Heart left ventricle (tissue), 16 donors: ENCODE measurements at regions not wholly inside any gene's neighbourhood (a gene's known extent, or its start where the extent isn't known, plus 50 kb on each side); places are given as distances from the start of the nearest gene placed in this dataset.

Experiments
- ATAC-seq, 4 donors: fragments of 200-7000 bp; cut with Tn5 transposase; one replicate each; pipeline ENCODE4 v1.9.1; 2020 to 2022; ENCODE audit warnings: moderate library complexity in 4 of 4, mild to moderate bottlenecking in 3 of 4, moderate number of reproducible peaks in 1 of 4
- DNase-seq, 5 donors: peaks; one replicate each; pipeline ENCODE4 v3.0.0-alpha.2; 2020
- H3K27ac ChIP-seq, 12 donors: fragments of 200-600 bp; sonication (generic) in 4 of 12; one replicate each; pipeline versions ENCODE4 v1.5.0 to v1.8.0; 2016 to 2022; ENCODE audit warnings: mild to moderate bottlenecking in 2 of 12
- H3K27me3 ChIP-seq, 9 donors: fragments of 200-600 bp; sonication (generic) in 2 of 9; one replicate each; pipeline versions ENCODE4 v1.5.1 to v1.8.0; 2016 to 2022; ENCODE audit warnings: mild to moderate bottlenecking in 3 of 9
- H3K36me3 ChIP-seq, 9 donors: fragments of 200-600 bp; sonication (generic) in 2 of 9; one replicate each; pipeline versions ENCODE4 v1.5.0 to v1.8.0; 2018 to 2022; ENCODE audit warnings: mild to moderate bottlenecking in 2 of 9
- H3K4me1 ChIP-seq, 12 donors: fragments of 200-600 bp; sonication (generic) in 4 of 12; one replicate each; pipeline versions ENCODE4 v1.5.0 to v1.8.0; 2016 to 2022; ENCODE audit warnings: mild to moderate bottlenecking in 3 of 12
- H3K4me3 ChIP-seq, 12 donors: fragments of 200-600 bp; sonication (generic) in 4 of 12; one replicate each; pipeline versions ENCODE4 v1.5.0 to v1.8.0; 2017 to 2022; ENCODE audit warnings: mild to moderate bottlenecking in 9 of 12, moderate library complexity in 4 of 12
- H3K9me3 ChIP-seq, 12 donors: fragments of 200-600 bp; sonication (generic) in 4 of 12; one replicate each; pipeline versions ENCODE4 v1.5.0 to v1.8.0; 2016 to 2022; ENCODE audit warnings: mild to moderate bottlenecking in 1 of 12
- POLR2A ChIP-seq, 2 donors: fragments of 450-650 bp; IDR thresholded peaks; one replicate each; pipeline ENCODE4 v1.6.1; 2017; ENCODE audit warnings: antibody characterized with exemption in 2 of 2, mild to moderate bottlenecking in 2 of 2, moderate library complexity in 2 of 2
- whole genome bisulfite sequencing, 4 donors: extraction: QIAGEN DNeasy Blood & Tissue Kit in 2 of 4; methylation state at CpG; one replicate each; pipeline versions ENCODE4 v1.1.5 to v1.1.7; 2013 to 2018; 5-methylcytosine and 5-hydroxymethylcytosine counted together
- intact Hi-C, 10 donors: fragments of 100-400 bp; cut with DNase I; formaldehyde crosslinking; loops; one replicate each; pipeline versions ENCODE4 v1.11.1 to v1.14.2; 2022
- TF ChIP-seq, protein P1 (sequence below), 12 donors: fragments of 200-600 bp; sonication (generic) in 4 of 12; IDR thresholded peaks; one replicate each; pipeline versions ENCODE4 v1.5.0 to v1.8.0; 2018 to 2022; ENCODE audit warnings: antibody characterized with exemption in 12 of 12, mild to moderate bottlenecking in 5 of 12
- donor health status: ischemic (EF 13 %, LVEDD 7.1; RV severe dilation, severe dysfunction).
- donor health status: healthy with polysubstance abuse.
- donor health status: DM: no; HTN: yes; CAD: no.
- donor health status: DM: no; HTN: no; CAD: no.
- donor health status: ischemic (EF 25% LVEDD 6.9; RV normal size, moderate dysfunction).
- donor health status: ischemic (EF 25% LVEDD 5.7; RV mildly dilated, moderate dysfunction).
- donor health status: healthy.
- donor health status: DM: yes; HTN: yes; CAD: no.
- donor health status: ischemic (EF 35%, LVEDD 5.7; RV mildly dilated, moderate dysfunction).
- donor health status: nonischemic (EF 11% LVEDD 7.7; RV severe dilation, severe dysfunction).
- donor health status: DM: yes; HTN: yes; CAD: no.
- donor health status: PGD.
- donor health status: ischemic (EF 29% LVEDD 5.4; RV normal size, mild dysfunction).
- donor health status: nonischemic (EF 23%, LVEDD 6.1; RV moderate dilation, normal function).

DNA sequence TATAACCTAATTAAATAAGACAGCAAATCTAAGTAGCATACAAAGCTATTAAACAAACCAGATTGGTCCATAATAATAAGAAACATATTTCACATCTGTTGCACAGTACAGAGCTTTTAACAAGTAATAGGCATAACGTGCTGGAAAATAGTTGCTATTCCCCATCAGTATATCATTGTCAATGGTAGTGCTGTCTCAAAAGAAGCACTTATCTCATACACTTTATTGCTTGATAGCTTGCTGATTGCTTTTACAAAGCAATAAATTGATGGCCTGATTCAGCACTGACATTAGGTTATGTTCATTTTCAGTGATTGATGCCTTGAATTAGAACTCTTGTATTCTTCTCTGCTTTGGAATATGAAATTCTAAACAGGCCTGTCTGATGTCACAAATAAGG lies 641.7 kb downstream of the CBLN2 start:
- DNase-seq: no peak
- ATAC-seq: no peak
- Histone ChIP-seq H3K4me1 (no peaks in the 10 kb centered on the region), H3K36me3 (no peaks in the 10 kb centered on the region), H3K27ac (no peak overlapping the region), H3K27me3 (no peaks in the 10 kb centered on the region), H3K4me3 (no peak overlapping the region), H3K9me3 (peaks cover 0 to 2% (median 0%) of the 10 kb centered on the region in 12 donors)
- TF ChIP-seq, protein P1, sequence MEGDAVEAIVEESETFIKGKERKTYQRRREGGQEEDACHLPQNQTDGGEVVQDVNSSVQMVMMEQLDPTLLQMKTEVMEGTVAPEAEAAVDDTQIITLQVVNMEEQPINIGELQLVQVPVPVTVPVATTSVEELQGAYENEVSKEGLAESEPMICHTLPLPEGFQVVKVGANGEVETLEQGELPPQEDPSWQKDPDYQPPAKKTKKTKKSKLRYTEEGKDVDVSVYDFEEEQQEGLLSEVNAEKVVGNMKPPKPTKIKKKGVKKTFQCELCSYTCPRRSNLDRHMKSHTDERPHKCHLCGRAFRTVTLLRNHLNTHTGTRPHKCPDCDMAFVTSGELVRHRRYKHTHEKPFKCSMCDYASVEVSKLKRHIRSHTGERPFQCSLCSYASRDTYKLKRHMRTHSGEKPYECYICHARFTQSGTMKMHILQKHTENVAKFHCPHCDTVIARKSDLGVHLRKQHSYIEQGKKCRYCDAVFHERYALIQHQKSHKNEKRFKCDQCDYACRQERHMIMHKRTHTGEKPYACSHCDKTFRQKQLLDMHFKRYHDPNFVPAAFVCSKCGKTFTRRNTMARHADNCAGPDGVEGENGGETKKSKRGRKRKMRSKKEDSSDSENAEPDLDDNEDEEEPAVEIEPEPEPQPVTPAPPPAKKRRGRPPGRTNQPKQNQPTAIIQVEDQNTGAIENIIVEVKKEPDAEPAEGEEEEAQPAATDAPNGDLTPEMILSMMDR (IDR thresholded peaks at IDR 0.05): no peak
- no peak for TF ChIP-seq POLR2A (IDR thresholded peaks at IDR 0.05)
- WGBS, 4 donors: 57 to 65% (median 62%) methylated on average over 1 of the region's 1 CpG
- intact Hi-C loops: no loop called here

DNA sequence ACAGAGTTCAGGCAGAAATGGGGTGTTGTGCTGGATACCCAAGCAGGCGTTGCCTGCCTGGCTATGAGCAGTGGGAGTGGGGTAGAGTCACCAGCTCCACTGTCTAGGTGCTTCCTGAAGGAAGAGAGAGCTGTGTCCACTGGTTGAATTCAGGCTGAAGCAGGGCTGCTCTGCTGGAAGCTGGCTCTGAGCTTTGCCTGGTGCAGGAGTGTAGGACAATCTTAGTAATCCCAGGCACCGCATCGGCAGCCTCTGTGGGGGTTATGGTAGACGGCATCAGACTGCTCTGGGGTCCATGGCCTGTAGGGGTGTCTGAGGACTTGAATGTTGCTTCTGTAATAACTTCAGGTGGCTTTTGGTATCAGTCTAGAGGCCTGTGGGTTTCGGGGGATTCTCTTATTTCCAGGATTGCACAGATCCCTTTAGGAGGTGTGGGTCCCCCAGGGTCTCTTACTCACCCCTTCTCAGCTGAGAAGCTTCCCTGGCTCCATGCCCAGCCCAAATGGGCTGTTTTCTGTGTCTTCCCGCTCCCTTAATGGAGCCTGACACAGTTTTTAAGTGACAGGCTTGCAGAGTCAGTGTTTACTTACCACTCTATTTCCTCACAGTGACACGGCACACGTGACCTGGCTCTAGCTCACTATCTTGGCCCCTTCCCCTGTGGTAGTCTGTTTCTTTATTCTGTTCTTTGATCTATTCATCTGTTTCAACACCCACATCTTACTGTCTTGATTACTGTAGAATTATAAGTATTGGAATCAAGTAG lies 644.3 kb downstream of the CBLN2 start:
- H3K27me3 ChIP-seq: no peaks in the 10 kb centered on the region
- no peak for DNase-seq
- H3K4me3 ChIP-seq: no peak overlapping the region
- TF ChIP-seq, protein P1 (IDR thresholded peaks at IDR 0.05): no peak
- TF ChIP-seq POLR2A (IDR thresholded peaks at IDR 0.05): no peak
- H3K4me1 ChIP-seq: no peaks in the 10 kb centered on the region
- no peaks in the 10 kb centered on the region for H3K36me3 ChIP-seq
- no peak for ATAC-seq
- intact Hi-C loops: no loop called here
- no peaks in the 10 kb centered on the region for H3K9me3 ChIP-seq
- H3K27ac ChIP-seq: no peak overlapping the region
- WGBS, 4 donors: 64 to 69% (median 66%) methylated on average over 7 to 8 of the region's 8 CpGs

DNA sequence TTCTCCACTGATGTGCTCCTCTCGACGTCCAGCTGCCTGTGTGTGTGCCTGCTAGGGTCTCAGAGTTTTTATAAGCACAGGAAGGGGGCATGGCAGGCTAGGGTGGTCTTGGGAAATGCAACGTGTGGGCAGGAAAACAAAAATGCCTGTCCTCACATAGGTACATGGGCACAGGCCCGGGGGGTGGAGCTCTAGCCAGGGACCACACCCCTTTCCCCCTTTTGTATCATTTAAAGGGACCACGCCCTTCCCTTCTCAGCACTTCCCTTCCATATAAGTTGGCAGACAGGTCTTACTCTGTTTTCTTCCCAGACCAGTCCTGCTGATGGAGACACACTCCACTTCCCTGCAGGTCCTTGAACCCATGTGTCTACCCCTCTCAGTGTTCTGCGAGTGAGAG lies 645.0 kb downstream of the CBLN2 start:
- no peak for ATAC-seq
- Histone ChIP-seq H3K27ac (no peak overlapping the region), H3K4me1 (no peaks in the 10 kb centered on the region), H3K36me3 (no peaks in the 10 kb centered on the region), H3K9me3 (no peaks in the 10 kb centered on the region), H3K4me3 (no peak overlapping the region), H3K27me3 (no peaks in the 10 kb centered on the region)
- 60 to 70% (median 65%) methylated on average over 6 of the region's 6 CpGs for WGBS, 4 donors
- no peak for TF ChIP-seq POLR2A (IDR thresholded peaks at IDR 0.05)
- TF ChIP-seq, protein P1 (IDR thresholded peaks at IDR 0.05): no peak
- intact Hi-C loops: no loop called here
- DNase-seq: no peak

DNA sequence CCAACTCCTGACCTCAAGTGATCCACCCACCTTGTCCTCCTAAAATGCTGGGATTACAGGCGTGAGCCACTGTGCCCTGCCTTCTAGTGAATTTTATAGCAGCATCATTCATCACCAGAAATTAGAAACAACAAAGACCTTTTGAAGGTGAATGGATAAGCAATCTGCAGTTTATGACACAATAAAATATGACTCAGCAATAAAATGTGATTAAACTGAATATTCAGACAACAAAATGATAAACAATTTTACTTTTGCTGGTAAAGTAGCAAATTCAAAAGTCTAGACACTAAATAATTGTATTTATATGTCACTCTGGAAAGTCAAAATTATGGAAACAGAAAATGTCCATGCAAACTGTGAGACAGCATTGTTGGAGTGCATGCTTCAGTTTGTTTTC lies 656.6 kb downstream of the CBLN2 start:
- ATAC-seq: no peak
- no peak for DNase-seq
- H3K4me1 ChIP-seq: no peaks in the 10 kb centered on the region
- intact Hi-C loops: no loop called here
- H3K27me3 ChIP-seq: no peaks in the 10 kb centered on the region
- no peak for TF ChIP-seq POLR2A (IDR thresholded peaks at IDR 0.05)
- TF ChIP-seq, protein P1 (IDR thresholded peaks at IDR 0.05): no peak
- no peaks in the 10 kb centered on the region for H3K9me3 ChIP-seq
- WGBS, 4 donors: 85 to 100% (median 87%) methylated on average over 1 of the region's 1 CpG
- no peak overlapping the region for H3K27ac ChIP-seq
- no peaks in the 10 kb centered on the region for H3K36me3 ChIP-seq
- H3K4me3 ChIP-seq: no peak overlapping the region
